Ishikawa (cell line): ENCODE measurements at regions not wholly inside any gene's neighbourhood (a gene's known extent, or its start where the extent isn't known, plus 50 kb on each side); places are given as distances from the start of the nearest gene placed in this dataset.

ENCODE experiments used
- CEBPB ChIP-seq: IDR thresholded peaks from 2 replicates; pipeline ENCODE4 v1.6.1; 2012
- CREB1 ChIP-seq: IDR thresholded peaks from 2 replicates; pipeline ENCODE4 v1.6.1; 2012; ENCODE audit warnings: low read depth
- EP300 ChIP-seq: IDR thresholded peaks from 2 replicates; pipeline ENCODE4 v1.6.1; 2012; ENCODE audit warnings: borderline replicate concordance
- FOXM1 ChIP-seq: IDR thresholded peaks from 2 replicates; pipeline ENCODE4 v1.6.1; 2012; ENCODE audit warnings: low read depth, borderline replicate concordance
- NFIC ChIP-seq: IDR thresholded peaks from 2 replicates; pipeline ENCODE4 v1.6.1; 2012
- RAD21 ChIP-seq: IDR thresholded peaks from 2 replicates; pipeline ENCODE4 v1.6.1; 2012; ENCODE audit warnings: low read depth
- TAF1 ChIP-seq: IDR thresholded peaks from 2 replicates; pipeline ENCODE4 v1.6.1; 2012; ENCODE audit warnings: low read depth, mild to moderate bottlenecking
- TEAD4 ChIP-seq: IDR thresholded peaks from 2 replicates; pipeline ENCODE4 v1.6.1; 2012
- YY1 ChIP-seq: IDR thresholded peaks from 2 replicates; pipeline ENCODE4 v1.6.1; 2012; ENCODE audit warnings: low read depth
- ZBTB7A ChIP-seq: IDR thresholded peaks from 2 replicates; pipeline ENCODE4 v1.6.1; 2012; ENCODE audit warnings: low read depth
- TF ChIP-seq, protein P1 (sequence below): IDR thresholded peaks from 2 replicates; pipeline ENCODE4 v1.6.1; 2012
- TF ChIP-seq, protein P2 (sequence below): IDR thresholded peaks from 2 replicates; pipeline ENCODE4 v1.6.1; 2012; ENCODE audit warnings: low read depth, mild to moderate bottlenecking

DNA sequence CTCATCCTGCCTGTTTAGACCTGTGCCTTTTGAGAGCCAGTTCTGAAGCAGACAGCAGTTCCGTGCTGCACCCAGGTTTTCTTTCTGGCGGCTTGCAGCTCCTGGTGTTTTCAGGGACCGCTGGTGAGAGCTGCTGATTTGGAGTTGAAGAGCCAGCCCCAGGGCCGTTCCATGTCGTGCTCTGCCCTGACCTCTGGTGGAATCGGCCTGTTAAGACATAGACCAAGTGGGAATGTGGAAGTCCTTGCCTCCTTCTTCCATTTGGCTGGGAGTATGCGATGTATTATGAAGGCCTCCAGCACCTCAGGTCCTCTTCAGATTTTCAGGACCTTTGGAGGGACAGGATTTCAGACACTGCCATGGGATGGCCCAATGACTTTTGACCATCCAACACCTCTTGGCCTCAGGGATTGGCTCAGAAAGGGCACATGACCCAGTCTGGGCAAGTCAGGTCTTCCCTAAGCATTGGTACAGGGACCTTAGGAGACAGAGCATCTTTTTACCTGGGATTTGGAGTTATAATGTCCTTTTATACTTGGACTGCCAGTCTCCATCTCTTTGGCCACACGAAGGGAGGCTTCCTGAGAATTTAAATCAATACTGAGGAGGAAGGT lies 136.1 kb upstream of the CLINT1 start:
- TF ChIP-seq YY1, result no peak
- TF ChIP-seq, protein P1, sequence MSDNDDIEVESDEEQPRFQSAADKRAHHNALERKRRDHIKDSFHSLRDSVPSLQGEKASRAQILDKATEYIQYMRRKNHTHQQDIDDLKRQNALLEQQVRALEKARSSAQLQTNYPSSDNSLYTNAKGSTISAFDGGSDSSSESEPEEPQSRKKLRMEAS, result no peak
- TF ChIP-seq CEBPB, result no peak
- no peak for TF ChIP-seq EP300
- TF ChIP-seq FOXM1, result no peak
- no peak for TF ChIP-seq TEAD4
- TF ChIP-seq, protein P2, sequence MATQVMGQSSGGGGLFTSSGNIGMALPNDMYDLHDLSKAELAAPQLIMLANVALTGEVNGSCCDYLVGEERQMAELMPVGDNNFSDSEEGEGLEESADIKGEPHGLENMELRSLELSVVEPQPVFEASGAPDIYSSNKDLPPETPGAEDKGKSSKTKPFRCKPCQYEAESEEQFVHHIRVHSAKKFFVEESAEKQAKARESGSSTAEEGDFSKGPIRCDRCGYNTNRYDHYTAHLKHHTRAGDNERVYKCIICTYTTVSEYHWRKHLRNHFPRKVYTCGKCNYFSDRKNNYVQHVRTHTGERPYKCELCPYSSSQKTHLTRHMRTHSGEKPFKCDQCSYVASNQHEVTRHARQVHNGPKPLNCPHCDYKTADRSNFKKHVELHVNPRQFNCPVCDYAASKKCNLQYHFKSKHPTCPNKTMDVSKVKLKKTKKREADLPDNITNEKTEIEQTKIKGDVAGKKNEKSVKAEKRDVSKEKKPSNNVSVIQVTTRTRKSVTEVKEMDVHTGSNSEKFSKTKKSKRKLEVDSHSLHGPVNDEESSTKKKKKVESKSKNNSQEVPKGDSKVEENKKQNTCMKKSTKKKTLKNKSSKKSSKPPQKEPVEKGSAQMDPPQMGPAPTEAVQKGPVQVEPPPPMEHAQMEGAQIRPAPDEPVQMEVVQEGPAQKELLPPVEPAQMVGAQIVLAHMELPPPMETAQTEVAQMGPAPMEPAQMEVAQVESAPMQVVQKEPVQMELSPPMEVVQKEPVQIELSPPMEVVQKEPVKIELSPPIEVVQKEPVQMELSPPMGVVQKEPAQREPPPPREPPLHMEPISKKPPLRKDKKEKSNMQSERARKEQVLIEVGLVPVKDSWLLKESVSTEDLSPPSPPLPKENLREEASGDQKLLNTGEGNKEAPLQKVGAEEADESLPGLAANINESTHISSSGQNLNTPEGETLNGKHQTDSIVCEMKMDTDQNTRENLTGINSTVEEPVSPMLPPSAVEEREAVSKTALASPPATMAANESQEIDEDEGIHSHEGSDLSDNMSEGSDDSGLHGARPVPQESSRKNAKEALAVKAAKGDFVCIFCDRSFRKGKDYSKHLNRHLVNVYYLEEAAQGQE, result no peak
- no peak for TF ChIP-seq TAF1
- peak; percentile 88 for TF ChIP-seq RAD21
- TF ChIP-seq ZBTB7A, result no peak
- no peak for TF ChIP-seq NFIC
- no peak for TF ChIP-seq CREB1
